Fibroblast of the conjunctiva (primary cell): ENCODE measurements at regions not wholly inside any gene's neighbourhood (a gene's known extent, or its start where the extent isn't known, plus 50 kb on each side); places are given as distances from the start of the nearest gene placed in this dataset.
"Not testable (repeated sequence)": the region's sequence is repeated elsewhere in the genome, so short reads cannot be mapped to it uniquely, and the experiment has no call there.

ENCODE experiments used
- DNase-seq: peaks from one replicate; pipeline ENCODE4 v3.0.0-alpha.2; 2010; ENCODE audit warnings: low read depth

DNA sequence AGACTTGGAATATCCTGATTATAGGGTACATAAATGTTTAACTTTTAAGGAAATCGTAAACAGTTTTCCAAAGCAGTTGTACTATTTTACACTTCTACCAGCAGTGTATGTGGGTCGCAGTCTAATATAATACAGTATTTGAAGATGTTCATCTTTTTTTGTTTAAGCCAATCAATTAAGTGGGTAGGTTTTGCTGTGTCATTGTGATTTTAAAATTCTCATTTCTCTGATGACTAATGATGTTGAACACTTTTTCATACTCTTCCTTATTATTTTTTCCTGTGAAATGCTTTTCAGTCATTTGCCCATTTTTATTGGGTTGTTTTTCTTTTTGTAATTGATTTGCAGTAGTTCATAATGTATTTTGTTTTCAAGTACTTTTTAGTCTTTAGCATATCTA, 2689.7 kb downstream of the PCDH9 start:
- no peak for DNase-seq

DNA sequence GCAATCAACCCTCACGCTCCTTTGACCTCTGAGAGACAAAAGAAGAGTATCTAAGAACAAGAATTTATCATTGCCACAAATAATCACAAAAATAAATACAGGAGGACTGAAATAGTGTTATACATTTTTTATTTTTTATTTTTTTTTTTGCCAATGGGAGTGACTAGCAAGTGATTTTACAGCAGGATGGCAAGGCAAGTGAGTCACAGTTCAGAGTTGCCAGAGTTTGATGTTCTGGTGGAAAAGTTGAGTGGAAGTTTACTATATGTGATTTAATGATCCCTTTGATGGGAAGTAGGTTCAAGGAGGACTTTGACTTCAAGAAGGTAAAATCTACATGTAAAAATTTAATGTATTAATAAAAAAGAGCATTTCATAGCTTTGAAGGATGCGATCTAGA, 2691.4 kb downstream of the PCDH9 start:
- no peak for DNase-seq

DNA sequence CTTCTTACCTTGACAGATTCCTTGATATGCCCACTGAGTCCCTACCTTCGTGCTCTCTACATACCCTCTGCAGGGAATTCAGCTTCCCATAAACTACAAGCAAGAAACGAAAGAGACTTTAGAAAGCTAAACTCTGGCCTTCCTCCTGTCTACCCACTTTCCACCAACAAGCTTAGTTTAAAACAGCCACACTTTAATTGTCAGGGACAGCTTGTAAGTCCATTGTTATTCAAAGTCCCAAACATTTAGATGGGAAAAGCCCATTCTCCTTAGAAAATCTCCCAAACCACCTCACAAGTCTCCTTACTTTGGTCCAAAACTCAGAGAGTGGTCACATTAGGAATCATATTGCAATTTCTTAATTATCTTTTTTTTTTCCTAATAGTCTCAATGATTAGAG, 2695.8 kb downstream of the PCDH9 start:
- no peak for DNase-seq

DNA sequence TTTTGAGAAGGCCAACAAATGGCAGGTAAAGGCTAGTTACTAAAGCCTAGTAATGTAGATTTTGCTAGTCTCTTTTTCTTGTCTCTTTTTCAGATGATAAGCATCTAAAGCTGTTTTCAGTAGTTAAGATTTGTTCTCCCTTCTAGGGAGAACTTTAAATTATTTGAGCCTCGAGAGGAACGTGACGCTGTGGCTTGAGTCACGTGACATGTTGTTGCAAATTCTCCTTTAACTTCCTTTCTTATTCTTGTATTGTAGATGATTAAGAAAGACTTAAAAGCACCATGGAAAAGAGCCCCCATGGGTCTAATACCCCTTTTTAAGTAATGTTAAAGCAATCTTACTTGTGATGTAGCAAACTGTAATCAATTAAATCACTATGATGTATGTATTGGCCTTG, 2698.7 kb downstream of the PCDH9 start:
- no peak for DNase-seq

DNA sequence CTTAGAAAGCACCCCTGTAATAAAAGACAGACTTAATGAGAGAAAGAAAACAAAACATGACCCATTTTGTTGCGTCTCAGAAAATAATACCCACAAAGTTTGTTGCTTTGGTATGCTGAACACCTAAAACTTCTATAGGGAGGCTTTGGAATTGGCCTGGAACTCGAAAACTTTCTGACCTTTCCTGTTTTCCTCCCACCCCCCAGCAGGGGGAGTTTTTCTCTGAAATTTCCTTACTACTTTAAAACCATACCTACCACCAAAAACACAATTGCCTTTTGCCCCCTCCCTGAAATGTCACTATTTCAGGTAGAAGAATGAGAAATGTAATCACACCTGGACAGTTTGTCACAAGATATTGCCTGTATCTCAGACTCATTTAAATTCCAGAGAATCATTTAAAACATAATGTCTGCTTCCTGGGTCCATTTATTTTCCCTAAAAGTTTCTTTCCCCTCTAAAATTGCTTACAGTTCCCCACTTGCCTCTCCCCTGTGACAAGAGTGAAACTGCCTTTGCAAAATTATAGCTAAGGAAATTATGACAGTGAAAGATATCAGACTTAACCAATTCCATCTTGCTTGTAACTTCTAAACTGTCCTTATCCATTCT, 2700.2 kb downstream of the PCDH9 start:
- no peak for DNase-seq

DNA sequence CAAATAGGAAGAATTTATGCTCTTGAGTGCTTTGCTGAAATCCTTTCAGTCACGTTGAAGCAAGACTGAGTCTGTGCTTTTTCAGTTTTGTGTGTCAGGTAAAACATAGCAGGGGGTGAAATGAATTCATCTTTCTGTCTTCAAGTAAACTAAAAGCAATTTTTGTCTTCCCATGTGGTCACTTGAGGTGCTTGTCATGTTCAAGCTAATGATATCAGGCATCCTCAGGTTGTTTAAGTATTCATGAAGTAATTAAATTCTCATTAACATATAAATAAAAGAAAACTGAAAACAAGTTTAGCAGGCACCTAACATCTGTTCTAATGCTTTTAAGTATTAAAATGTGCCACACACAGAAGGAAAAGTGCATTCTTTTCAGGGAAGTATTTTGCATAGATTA, 2701.3 kb downstream of the PCDH9 start:
- DNase-seq = no peak

DNA sequence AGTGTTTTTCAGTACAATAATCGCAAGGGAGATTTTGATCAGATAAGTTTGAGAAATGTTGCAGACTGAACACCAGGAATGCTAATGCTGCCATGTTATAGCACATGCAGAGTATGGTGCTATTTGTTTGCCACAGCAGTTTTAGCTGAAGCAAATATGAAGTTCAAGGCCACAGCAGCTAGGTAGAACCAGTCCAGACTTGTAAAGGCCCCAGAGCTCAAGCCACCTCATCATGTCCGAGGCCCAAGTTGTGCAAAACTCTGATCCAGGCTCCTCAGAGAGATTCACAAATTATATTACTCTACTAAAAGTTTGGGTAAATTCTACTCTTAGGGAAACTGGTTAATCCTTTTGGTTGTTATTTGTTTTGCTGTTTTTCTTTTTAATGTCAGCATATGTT, 2702.6 kb downstream of the PCDH9 start:
- no peak for DNase-seq

DNA sequence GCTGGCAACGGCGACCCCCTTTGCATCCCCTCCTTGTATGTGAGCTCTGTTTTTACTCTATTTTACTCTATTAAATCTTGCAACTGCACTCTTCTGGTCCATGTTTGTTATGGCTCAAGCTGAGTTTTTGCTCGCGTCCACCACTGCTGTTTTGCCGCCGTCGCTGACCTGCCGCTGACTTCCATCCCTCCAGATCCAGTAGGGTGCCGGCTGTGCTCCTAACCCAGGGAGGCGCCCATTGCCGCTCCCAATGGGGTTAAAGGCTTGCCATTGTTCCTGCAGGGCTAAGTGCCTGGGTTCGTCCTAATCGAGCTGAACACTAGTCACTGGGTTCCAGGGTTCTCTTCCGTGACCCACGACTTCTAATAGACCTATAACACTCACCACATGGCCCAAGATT, 2704.4 kb downstream of the PCDH9 start:
- DNase-seq = no peak

DNA sequence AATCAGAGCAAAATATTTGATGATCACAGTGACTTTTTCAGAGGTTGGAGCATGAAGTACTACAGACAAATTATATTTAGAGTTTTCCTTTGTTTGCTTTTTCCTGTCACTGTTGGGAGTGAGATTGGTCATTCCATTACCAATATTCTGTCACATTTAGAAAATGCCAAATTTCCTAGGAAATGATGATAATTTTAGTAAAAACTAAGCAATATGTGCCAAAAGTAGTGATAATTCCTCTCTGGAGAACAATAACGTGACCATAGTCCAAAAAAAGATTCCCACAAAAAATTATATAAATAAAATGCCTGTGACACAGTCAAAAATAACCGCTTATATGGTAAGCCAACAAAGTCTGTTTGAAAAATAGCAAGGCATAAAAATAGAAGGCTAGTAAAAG, 2719.4 kb downstream of the PCDH9 start:
- no peak for DNase-seq

DNA sequence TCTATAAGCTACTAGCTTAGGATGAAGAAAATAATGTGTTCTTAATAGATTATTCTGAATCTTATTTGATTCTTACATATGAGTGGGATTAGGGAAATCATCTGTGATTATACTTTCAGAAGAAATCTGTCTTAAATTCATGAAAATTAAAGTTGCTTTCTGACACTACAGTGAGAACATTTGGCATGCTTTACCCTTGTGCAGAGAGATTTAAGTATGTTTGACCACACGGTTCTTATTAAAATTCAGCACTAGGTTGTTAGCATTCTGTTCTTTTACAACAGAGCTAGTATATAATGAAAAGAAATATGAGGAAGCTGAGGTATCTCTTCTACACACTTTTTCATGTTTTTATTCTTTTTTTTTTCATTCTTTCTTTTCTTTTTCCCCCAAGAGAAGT, 2723.9 kb downstream of the PCDH9 start:
- DNase-seq = peak; percentile 17

DNA sequence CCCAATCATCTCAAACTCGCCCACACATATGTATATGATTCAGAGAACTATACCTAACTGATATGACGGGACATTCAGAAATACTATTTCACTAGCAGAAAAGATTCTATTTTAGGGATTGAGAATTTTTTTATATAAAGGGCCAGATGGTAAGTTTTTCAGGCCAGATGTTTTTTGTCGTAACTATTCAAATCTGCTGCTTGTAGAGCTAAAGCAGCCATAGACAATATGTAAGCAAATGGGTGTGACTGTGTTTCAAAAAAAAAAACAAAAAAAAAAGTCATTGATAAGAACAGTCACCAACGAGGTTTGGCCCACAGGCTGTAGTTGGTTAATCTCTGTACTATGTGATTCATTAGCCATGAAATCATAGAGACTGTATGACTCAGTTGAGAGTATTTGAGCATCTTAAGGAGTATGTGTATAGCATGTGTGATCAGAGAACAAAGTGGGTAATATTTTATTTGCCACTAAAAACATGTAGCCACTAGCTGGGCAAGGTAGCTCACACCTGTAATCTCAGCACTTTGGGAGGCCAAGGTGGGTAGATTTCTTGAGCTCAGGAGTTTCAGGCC, 2724.7 kb downstream of the PCDH9 start:
- peak; percentile 24 for DNase-seq

DNA sequence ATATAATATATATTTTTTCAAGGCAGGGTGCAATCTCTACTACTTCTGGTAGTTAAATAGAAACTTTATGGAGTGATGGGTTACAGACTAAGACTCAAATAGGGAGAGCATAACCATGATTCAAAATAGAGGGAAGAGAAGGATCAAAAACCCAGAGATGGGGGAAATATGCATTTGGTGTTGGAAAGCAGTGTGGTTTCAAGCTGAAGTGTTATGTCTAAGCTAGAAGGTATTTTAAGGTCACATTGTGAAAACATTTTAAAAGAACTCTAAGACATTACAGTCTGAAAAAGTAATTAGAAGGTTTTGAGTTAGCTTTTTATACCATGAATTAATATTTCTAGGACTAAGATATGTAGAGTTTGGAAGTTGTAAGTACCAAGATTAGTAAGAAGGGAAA, 2741.4 kb downstream of the PCDH9 start:
- no peak for DNase-seq

DNA sequence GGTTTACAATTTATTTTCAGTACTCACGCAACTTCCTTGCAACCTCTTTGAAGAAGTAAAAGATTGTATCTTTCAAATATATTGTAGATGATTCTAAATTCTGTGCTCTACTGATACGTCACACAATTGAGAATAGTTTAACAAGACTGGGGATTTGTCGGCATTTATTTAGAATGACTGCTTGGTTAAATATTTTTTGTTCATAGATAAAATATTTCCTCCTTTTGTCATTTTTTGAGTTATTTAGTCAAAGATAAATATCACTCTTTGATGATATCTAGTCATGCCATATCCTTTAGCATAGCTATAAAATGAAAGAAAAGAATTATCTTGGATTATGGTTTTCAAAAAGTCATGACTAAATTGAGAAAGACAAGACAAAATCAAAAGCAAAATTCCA, 2747.8 kb downstream of the PCDH9 start:
- DNase-seq = no peak

DNA sequence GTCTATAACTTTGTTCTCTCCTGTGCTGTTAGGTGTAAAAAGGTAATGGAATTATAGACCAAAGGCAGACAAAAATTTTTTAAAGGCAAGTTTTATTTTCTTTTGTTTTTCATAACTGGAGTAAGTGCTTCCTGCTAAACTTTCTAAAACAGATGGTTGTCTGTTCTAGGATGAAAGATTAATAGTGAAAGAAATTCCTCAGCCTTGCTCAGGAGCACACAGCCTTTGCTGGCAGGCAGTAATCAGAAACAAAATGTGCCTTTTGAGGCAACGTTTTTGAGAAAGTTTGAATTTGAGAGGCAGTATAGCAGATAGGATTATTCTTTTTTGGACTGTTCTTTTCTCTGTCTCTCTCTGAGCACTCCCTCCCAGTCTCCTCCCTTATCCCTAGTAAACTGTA, 2749.5 kb downstream of the PCDH9 start:
- no peak for DNase-seq

DNA sequence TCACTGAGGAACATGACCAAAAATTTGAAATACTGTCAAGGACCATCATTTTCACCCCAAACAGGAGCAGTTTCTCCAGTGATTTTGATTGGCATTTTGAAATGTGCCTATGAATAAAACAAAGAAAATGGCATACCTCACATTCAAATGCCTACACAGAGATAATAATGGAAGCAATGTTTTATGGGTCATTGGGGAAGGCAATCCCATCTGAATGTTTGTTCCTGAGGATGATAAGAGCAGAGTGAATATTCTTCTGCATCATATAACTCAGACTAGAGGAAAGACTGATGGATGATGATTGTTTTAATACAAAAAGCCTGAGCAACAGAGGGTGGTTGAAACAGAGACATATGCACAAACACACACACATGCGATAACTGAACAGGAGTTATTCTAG, 2749.9 kb downstream of the PCDH9 start:
- no peak for DNase-seq

DNA sequence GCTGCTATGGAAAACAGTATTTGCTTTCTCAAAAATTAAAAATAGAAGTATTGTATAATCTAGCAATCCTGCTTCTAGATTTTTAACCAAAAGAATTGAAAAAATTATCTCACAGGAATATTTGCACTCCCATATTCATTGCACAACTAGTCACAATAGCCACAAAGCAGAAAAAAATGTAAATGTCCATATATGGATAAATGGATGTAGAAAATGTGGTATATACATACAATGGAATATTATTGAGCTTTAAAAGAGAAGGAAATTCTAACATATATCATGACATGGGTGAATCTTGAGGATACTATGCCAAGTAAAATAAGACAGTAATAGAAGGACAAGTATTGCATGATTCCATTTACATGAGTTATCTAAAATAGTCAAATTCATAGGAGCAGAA, 2753.0 kb downstream of the PCDH9 start:
- DNase-seq = no peak

DNA sequence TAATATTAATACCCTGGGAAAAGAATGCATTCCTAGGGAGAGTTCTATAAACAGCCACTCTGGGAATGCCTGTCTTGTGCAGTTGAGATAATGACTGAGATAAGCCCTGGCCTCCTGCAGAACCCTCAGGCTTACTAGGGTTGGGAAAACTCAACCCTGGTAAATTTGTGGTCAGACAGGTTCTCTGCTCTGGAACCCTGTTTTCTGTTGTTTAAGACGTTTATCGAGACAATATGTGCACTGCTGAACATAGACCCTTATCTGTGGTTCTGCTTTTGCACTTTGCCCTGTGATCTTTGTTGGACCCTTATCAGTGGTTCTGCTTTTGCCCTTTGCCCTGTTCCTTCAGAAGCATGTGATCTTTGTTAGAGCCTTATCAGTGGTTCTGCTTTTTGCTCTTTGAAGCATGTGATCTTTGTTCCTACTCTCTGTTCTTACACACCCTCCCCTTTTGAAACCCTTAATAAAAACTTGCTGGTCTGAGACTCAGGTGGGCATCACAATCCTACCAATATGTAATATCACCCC, 2754.0 kb downstream of the PCDH9 start:
- not testable (repeated sequence) for DNase-seq

DNA sequence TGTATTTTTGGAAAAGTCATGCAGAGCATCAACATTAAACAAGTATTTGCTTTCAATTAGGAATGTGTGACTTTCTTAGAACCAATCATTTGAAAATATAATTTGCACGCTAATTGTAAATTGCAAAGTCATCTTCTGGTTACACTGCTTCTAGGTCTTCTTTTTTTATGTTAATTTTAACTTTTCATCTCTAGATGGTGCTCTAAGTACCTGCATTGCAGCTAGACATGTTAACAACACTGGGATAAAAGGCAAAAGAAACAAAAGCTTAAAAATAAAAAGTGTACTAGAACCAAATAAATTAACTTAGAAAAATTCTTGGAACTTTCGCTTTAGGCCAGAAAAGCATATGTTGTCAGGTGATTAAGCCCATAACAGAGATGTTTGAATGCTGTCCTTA, 2758.2 kb downstream of the PCDH9 start:
- peak; percentile 61 for DNase-seq

DNA sequence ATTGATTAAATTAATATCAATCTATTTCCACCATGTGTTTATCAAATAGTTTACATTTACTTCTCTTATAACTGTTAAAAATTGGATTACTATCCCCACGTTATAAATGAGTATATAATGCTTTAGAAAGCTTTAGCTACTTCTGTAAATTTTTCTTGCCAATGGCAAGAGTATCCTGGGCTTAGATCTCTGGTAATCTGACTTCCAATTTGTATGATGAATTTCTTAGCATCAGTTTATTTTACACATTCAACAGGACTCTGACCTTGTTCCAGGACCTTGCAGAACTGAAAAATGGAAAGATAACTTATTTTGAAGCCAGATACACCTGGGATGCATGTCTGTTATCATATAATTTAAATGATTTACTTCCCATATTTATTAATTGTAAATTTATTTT, 2759.4 kb downstream of the PCDH9 start:
- DNase-seq = no peak

DNA sequence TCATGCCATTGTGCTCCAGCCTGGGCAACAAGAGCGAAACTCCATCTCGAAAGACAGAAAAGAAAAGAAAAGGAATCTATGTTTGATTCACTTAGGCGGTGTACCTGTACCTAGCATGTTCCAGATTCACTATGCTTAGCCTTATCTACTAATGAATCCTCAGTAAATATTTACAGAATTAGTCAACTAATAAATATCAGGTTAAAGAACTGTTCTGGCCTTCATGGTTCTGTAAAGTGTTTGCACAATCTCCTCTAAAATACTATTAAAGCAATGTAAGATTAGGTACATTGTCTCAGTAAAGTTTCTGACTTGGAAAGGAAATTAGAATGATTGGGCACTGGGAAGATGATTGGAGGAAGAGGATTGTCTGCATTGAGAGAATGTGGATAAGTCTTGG, 2770.4 kb downstream of the PCDH9 start:
- no peak for DNase-seq

DNA sequence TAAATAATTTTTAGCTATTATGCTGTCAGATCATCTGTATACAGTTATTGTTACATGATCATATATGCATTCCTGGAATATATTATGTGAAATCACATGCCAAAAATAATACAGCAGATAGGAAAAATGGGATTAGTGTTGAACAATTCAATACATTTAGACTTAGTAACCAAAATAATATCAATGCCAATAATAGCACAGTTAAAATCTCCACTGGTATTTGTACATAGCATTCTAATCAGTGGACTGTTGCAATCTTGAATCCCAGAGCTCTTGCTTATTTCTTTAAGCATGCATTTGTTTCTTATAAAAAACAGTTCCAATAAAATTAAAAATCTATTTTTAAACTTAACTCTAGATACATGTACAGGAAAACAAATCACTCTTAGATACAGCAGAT, 2772.2 kb downstream of the PCDH9 start:
- peak; percentile 89 for DNase-seq

DNA sequence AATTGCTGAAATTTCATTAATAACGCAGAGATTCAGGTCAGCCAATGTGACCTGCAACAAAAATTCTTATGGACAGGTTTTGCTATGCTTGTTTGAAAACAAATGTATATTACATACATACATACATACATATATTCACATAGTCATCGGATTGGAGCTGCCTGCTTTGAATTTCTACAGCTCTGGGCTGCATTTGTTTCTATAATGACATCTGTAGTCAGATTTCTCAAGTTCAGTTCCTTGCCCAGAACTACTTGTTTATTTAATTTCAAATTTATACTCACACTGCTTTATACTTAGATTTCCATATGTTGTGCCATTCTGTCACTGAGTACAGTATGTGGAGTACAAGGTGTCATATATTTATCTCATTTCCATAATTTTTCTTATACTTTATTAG, 2775.0 kb downstream of the PCDH9 start:
- DNase-seq = no peak

DNA sequence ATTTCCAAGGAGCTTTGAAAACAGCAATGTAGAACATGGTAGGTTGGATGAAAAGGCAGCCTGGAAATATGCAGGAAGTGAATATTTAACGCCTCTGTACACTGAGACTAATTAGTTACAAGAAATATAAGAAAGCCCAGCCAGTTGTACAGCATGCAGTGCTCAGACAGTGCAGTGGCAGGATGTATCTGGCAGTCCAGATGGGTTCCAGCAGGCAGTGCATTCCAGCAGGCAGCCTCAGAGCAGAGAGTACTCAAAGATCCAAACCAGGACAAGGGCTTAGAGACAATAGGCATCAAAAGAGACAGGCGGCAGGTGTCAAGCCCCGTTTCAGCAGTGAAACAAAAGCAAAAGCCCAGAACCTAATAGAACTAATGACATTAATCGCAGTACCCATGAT, 2776.3 kb downstream of the PCDH9 start:
- no peak for DNase-seq

DNA sequence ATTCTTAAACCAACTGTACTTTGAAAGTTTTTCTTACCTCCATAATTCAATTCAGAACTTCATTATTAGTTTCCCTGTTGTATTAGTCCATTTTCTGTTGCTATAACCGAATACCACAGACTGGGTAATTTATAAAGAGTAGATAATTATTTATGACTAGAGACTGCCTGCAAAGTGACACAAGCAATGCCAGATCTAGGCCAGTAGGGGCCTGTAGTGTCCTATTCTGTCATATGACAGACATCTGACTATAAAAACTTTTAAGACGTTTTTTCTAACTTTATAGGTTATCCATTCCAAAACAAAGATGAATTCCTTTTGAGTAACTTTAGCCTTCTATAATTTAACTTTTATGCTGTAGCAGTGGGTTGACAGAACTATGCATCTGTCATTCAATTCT, 2783.8 kb downstream of the PCDH9 start:
- DNase-seq = no peak
